PC-9 (cell line): ENCODE measurements at regions not wholly inside any gene's neighbourhood (a gene's known extent, or its start where the extent isn't known, plus 50 kb on each side); places are given as distances from the start of the nearest gene placed in this dataset.

ENCODE experiments used
- BruUV-seq: library from RNA; stranded (reverse); fragments of 400-500 nt; replicated peaks from 2 replicates; lab custom pipeline; 2021; lab: Mats Ljungman, UMichigan
- CTCF ChIA-PET: fragments of 300-600 bp; sonication (Branson Sonifier 250); formaldehyde crosslinking; loops from one replicate; lab custom pipeline; 2022; ENCODE audit warnings: antibody characterized with exemption; lab: Charles Lee
- POLR2A ChIA-PET: fragments of 300-600 bp; sonication (Branson Sonifier 250); formaldehyde crosslinking; loops from one replicate; lab custom pipeline; 2022; ENCODE audit warnings: antibody characterized with exemption; ENCODE audit not compliant: unreplicated experiment; lab: Charles Lee
- DNase-seq, 2 experiments: peaks; one replicate each; pipeline versions ENCODE4 v3.0.0 to v3.0.0-alpha.2; 2015 to 2022; ENCODE audit warnings: mixed read lengths in 1 of 2
- H2AFZ ChIP-seq: fragments of 200-600 bp; sonication (generic); 2 replicates; pipeline ENCODE4 v1.8.1; 2017; ENCODE audit warnings: antibody characterized with exemption
- H3F3A ChIP-seq: fragments of 200-600 bp; sonication (generic); 2 replicates; pipeline ENCODE4 v1.8.1; 2017; ENCODE audit warnings: antibody characterized with exemption, mild to moderate bottlenecking, low read depth; ENCODE audit not compliant: insufficient read depth
- H3K27ac ChIP-seq: fragments of 200-600 bp; sonication (generic); 2 replicates; pipeline ENCODE4 v1.6.1; 2016; ENCODE audit warnings: mixed run types
- H3K27me3 ChIP-seq: fragments of 200-600 bp; sonication (generic); 2 replicates; pipeline ENCODE4 v1.6.1; 2016; ENCODE audit warnings: low read depth, mixed run types; ENCODE audit not compliant: insufficient read depth
- H3K36me3 ChIP-seq: fragments of 200-600 bp; sonication (generic); 2 replicates; pipeline ENCODE4 v1.6.1; 2016; ENCODE audit warnings: low read depth, mixed run types
- H3K4me1 ChIP-seq: fragments of 200-600 bp; sonication (generic); replicated peaks from 2 replicates; pipeline ENCODE4 v1.6.1; 2016; ENCODE audit warnings: mixed run types; ENCODE audit not compliant: insufficient read depth
- H3K4me2 ChIP-seq: fragments of 200-600 bp; sonication (generic); 2 replicates; pipeline ENCODE4 v1.6.1; 2017; ENCODE audit warnings: mixed run types
- H3K4me3 ChIP-seq: fragments of 200-600 bp; sonication (generic); 2 replicates; pipeline ENCODE4 v1.6.1; 2016; ENCODE audit warnings: mixed run types
- H3K79me2 ChIP-seq: fragments of 200-600 bp; sonication (generic); 2 replicates; pipeline ENCODE4 v1.6.1; 2017; ENCODE audit warnings: low read depth, mixed run types
- H3K9me2 ChIP-seq: fragments of 200-600 bp; sonication (generic); 2 replicates; pipeline ENCODE4 v1.8.1; 2017; ENCODE audit warnings: mild to moderate bottlenecking; ENCODE audit not compliant: insufficient read depth
- H3K9me3 ChIP-seq: fragments of 200-600 bp; sonication (generic); 2 replicates; pipeline ENCODE4 v1.8.1; 2016; ENCODE audit warnings: low read depth; ENCODE audit not compliant: insufficient read depth
- H4K20me1 ChIP-seq: fragments of 200-600 bp; sonication (generic); 2 replicates; pipeline ENCODE4 v1.8.1; 2017; ENCODE audit not compliant: insufficient read depth
- EZH2 ChIP-seq: fragments of 200-600 bp; sonication (generic); IDR thresholded peaks from 2 replicates; pipeline ENCODE4 v1.8.0; 2017; ENCODE audit warnings: antibody characterized with exemption, low read depth
- intact Hi-C: fragments of 100-400 bp; cut with micrococcal nuclease; formaldehyde crosslinking; loops from one replicate; pipeline ENCODE4 v1.10.0; 2022; ENCODE audit not compliant: unreplicated experiment
- TF ChIP-seq, protein P1 (sequence below): fragments of 200-600 bp; sonication (generic); conservative IDR thresholded peaks from 2 replicates; pipeline ENCODE4 v1.6.1; 2017; ENCODE audit warnings: mixed run types, antibody characterized with exemption, mild to moderate bottlenecking, moderate library complexity

DNA sequence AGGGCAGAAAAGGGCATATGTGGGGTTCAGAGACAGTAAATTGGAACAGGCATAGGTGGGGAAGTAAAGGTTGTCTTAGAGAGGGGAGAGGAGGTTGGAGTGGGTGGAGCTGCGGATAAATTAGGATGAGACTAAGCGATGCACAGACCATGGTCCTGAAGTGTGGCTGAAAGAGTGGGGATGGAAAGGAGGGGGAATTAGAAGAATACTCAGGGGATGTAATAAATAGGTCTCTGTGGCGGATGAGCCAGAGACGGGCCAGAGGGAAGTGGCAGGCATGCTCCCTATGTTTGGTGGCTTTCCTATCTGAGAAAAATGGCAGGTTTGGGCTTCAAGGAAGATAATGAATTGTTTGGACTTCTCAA lies 123.4 kb downstream of the OLFM4 start:
- TF ChIP-seq, protein P1, sequence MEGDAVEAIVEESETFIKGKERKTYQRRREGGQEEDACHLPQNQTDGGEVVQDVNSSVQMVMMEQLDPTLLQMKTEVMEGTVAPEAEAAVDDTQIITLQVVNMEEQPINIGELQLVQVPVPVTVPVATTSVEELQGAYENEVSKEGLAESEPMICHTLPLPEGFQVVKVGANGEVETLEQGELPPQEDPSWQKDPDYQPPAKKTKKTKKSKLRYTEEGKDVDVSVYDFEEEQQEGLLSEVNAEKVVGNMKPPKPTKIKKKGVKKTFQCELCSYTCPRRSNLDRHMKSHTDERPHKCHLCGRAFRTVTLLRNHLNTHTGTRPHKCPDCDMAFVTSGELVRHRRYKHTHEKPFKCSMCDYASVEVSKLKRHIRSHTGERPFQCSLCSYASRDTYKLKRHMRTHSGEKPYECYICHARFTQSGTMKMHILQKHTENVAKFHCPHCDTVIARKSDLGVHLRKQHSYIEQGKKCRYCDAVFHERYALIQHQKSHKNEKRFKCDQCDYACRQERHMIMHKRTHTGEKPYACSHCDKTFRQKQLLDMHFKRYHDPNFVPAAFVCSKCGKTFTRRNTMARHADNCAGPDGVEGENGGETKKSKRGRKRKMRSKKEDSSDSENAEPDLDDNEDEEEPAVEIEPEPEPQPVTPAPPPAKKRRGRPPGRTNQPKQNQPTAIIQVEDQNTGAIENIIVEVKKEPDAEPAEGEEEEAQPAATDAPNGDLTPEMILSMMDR, result peak; percentile 32; the same call in 1 of the 2 replicates
- TF ChIP-seq EZH2, result no peak
- ChIA-PET CTCF (no interaction called here), POLR2A (no interaction called here)
- no TSS peak for BruUV-seq
- intact Hi-C loops, result loop anchor here (5.0 kb wide), 1 partner anchor 185 kb away; no protein-coding TSS in a partner anchor
- Histone ChIP-seq H3K4me3 (no peak overlapping the region), H2AFZ (no peak overlapping the region), H3F3A (no peaks in the 10 kb centered on the region), H3K4me2 (no peak overlapping the region), H3K27me3 (no peaks in the 10 kb centered on the region), H3K36me3 (no peaks in the 10 kb centered on the region), H3K79me2 (no peaks in the 10 kb centered on the region), H3K9me3 (no peaks in the 10 kb centered on the region), H3K27ac (no peak overlapping the region), H3K4me1 (no peaks in the 10 kb centered on the region), H3K9me2 (no peaks in the 10 kb centered on the region), H4K20me1 (no peaks in the 10 kb centered on the region)
- DNase-seq, result no peak

DNA sequence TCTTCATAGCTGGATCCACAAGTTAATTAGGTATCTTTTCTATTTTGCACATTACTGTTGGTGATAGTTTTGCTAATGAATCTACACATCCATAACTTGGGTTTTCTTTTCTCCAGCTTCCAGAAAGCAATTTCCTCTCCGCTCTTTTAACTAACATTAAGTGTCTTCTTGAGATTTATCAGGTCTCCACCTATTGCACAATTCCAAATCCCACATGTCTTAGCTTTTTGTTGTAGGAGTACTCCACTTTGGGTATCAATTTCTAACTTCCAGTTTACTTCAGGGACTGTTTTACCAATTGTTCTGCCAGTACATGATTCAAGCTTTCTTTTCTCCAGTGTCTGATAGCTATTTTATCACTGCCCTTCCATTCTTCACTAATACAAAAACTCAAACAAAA lies 129.6 kb downstream of the OLFM4 start:
- ChIA-PET CTCF (no interaction called here), POLR2A (no interaction called here)
- no TSS peak for BruUV-seq

DNA sequence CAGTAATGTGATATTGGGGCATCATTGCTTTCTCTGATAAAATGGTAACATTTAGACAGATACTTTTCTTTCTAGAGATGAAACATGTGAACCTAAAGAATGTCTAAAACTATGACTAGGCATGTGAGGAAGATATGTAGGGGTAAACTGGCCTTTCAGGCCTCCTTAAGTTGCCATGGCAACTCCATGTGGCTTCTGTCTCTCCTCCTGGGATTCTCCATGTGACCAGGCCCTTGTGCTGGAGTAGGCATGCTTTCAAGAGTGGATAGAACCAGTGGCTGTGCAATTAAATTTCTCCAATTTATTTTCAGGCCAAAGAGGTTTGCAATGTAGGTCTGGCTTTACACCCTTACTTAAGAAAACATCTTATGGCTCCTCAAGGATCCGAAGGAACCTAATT lies 130.8 kb downstream of the OLFM4 start:
- Histone ChIP-seq H3K4me1 (no peaks in the 10 kb centered on the region), H3K27ac (no peak overlapping the region), H4K20me1 (no peaks in the 10 kb centered on the region), H2AFZ (no peak overlapping the region), H3K9me3 (no peaks in the 10 kb centered on the region), H3K4me2 (no peak overlapping the region), H3K4me3 (no peak overlapping the region), H3K79me2 (no peaks in the 10 kb centered on the region), H3K27me3 (no peaks in the 10 kb centered on the region), H3F3A (no peaks in the 10 kb centered on the region), H3K36me3 (no peaks in the 10 kb centered on the region), H3K9me2 (no peaks in the 10 kb centered on the region)
- no TSS peak for BruUV-seq
- ChIA-PET POLR2A (no interaction called here), CTCF (no interaction called here)
- intact Hi-C loops, result no loop called here
- no peak for DNase-seq
- no peak for TF ChIP-seq EZH2
- TF ChIP-seq, protein P1, result no peak

More for the DNA sequence above, 129.6 kb downstream of the OLFM4 start:
- Histone ChIP-seq H3K36me3 (no peaks in the 10 kb centered on the region), H2AFZ (no peak overlapping the region), H3K79me2 (no peaks in the 10 kb centered on the region), H3K27ac (no peak overlapping the region), H3K9me2 (no peaks in the 10 kb centered on the region), H3K4me1 (no peaks in the 10 kb centered on the region), H3K9me3 (no peaks in the 10 kb centered on the region), H4K20me1 (no peaks in the 10 kb centered on the region), H3K27me3 (no peaks in the 10 kb centered on the region), H3F3A (no peaks in the 10 kb centered on the region), H3K4me2 (no peak overlapping the region), H3K4me3 (no peak overlapping the region)
- no peak for DNase-seq
- TF ChIP-seq, protein P1, result no peak
- TF ChIP-seq EZH2, result no peak
- intact Hi-C loops, result no loop called here
